Non-pigmented ciliary epithelial cell (primary cell): ENCODE measurements at regions not wholly inside any gene's neighbourhood (a gene's known extent, or its start where the extent isn't known, plus 50 kb on each side); places are given as distances from the start of the nearest gene placed in this dataset.

Experiments used
- DNase-seq: peaks from one replicate; pipeline ENCODE4 v3.0.0-alpha.2; 2010; ENCODE audit warnings: low read depth

DNA sequence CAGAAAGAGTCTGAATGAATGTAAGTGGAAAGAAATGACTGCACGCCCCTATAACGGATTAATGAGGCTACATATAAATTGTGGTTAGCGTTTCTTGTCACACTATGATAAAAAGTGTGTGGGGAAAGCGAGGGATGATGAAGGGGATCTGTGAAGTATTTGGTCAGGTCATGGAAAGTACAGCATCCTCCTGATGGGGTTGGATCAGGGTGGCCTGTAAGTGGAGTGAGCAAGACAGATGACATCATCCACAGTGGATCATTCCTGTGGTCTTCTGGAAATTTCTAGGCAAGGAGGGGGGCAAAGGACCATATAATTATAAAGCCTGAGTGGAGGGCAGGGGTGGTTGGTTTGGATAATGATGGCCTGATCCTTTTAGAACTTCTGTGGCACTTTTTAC, 606.0 kb downstream of the INHBA start:
- DNase-seq: peak; percentile 91

- no peak for DNase-seq
Measured at GRCh38 chr7:41093141-41093540, 609.7 kb downstream of the INHBA start.

- DNase-seq: no peak
Measured at GRCh38 chr7:41085244-41085643, 617.6 kb downstream of the INHBA start.

DNA sequence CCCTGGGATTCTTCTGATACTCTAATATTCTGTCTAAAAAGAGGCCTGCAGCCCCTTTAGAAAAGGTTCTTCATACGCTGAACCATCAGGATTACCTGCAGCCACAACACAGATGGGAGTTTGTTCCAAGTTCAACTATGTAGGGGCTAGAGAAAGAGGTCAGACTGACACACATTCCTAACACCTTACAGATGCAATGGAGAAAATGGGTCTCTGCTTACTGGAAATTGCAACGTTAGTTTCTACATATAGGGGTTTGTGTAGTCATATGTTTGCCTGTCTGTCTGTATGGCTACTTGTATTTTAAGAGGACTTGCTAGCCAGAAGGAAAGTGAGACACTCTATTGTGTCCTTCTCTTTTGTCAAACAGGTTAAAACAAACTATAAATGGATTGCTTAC, 618.5 kb downstream of the INHBA start:
- DNase-seq: no peak

- DNase-seq: no peak
Measured at GRCh38 chr7:41069635-41070034, 633.3 kb downstream of the INHBA start.

GRCh38 chr7:41067576-41067975, 635.3 kb downstream of the INHBA start:
- DNase-seq: no peak

GRCh38 chr7:41065663-41066062, 637.2 kb downstream of the INHBA start:
- no peak for DNase-seq

DNA sequence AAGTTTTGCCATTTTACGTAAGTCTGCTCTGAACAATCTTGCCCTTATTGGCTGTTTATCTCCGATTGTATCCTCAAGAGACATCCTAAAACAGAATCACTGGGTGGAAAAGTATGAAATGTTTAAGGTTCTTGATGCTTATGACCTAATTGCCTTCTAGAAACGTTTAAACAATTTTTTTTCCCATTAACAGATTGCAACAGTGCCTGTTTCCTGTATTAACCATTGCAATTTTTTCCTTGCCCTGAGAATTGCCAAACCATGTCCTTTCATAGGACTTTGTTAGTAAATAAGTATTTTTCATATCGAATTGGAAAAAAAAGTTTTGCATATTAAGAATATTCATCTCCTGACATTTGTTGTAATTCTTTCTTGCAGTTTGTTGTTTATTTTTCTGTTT, 639.8 kb downstream of the INHBA start:
- no peak for DNase-seq

DNA sequence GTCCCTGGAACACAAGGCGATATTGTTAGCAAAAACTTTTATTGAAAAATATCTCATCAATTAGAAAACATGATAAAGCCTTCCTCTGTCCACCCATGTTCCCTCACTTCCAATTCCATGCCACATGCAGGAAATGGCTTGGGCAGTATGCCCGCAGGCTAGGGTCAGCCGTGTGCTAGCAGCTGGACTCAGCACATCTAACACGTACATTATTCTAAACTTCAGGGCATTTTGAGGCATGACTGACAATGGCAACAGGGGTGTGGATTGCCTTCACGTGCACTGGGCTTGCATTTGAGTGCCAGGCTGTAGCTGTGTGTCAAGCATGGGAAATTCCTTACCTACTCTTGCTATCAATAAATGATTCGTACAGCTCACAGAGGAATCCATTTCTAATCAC, 642.1 kb downstream of the INHBA start:
- DNase-seq: no peak

- DNase-seq: no peak
Measured at GRCh38 chr7:41059796-41060195, 643.1 kb downstream of the INHBA start.

- DNase-seq: no peak
Measured at GRCh38 chr7:41058986-41059741, 643.7 kb downstream of the INHBA start.

- DNase-seq: no peak
Measured at GRCh38 chr7:41054960-41055661, 647.8 kb downstream of the INHBA start.

- no peak for DNase-seq
Measured at GRCh38 chr7:41053820-41054219, 649.1 kb downstream of the INHBA start.

GRCh38 chr7:41052736-41053135, 650.2 kb downstream of the INHBA start:
- DNase-seq: no peak

- no peak for DNase-seq
Measured at GRCh38 chr7:41052201-41052600, 650.7 kb downstream of the INHBA start.

DNA sequence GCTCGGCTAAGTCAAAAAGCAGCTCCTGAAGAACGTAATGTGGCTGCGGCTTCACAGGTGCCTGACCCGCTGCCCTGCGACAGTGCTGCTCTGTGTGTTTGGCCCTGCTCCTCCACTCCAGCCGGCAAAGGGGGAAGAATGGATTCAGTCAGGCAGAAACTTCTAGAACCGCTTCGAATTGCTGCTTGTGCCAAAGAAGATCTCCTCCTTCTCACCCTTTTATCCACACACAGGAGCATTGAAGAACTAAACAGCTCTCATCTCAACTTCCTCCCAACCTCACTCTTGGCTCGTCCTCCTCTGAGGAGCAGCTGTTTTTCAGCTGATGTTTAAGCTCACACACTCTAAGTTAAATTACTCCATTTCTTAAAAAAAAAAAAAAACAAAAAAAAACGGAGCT, 651.4 kb downstream of the INHBA start:
- no peak for DNase-seq

DNA sequence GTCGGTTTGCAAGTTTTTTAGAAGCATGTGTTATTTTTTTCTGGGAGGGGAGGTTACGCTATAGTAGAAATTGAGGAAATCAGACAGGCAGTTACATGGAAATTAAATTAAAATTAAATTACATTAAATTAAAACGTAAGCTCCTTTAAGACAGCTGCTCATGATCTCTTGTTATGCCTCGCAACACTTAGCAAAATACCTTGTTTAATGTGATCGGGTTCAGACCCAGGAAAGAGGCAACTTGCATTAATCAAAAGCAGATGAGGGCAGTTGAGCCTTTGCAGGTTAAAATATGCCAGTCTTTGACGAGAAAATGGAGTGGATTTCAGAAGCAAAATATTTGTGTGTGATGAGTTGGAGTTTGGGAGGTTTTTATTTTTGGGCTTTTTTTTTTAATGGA, 651.8 kb downstream of the INHBA start:
- DNase-seq: no peak

DNA sequence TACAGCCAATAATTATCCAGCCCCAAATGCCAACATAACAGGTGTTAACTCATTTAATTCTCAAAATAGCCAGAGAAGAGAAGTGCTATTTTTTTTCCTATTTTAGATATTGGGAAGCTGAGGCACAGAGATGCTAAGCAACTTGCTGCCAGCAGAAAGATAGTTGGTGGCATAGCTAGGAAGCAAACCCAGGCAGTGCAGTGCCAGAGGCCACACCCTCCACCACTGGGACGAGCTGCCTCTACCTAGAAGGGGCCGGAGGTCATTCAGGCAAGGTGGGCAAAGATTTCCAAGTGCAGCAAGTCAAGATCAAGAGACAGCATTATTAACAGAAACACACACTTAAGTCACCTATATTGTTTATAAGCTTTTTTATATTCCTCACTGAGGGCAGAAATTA, 654.1 kb downstream of the INHBA start:
- DNase-seq: no peak

DNA sequence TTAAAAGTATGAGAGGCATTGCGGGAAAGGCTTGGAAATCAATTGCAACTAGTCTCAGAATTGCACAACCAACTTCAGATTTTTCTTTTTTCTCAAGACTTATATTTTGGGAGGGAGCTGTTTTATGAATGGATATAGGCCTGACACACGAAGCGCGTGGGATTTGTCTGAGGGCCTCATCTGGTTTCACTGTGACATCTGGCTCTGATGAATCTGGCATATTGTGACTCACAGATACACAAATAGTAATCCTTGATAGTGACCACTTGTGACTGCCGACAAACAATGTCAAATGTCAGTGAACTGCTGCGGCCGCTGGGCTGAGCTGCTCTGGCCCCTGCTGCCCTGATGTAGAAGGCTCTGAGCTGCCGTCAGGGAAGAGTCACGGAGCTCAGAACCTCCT, 655.1 kb downstream of the INHBA start:
- DNase-seq: no peak

- DNase-seq: no peak
Measured at GRCh38 chr7:41047211-41047610, 655.7 kb downstream of the INHBA start.

- no peak for DNase-seq
Measured at GRCh38 chr7:41046776-41047175, 656.1 kb downstream of the INHBA start.

GRCh38 chr7:41046221-41046761, 656.6 kb downstream of the INHBA start:
- no peak for DNase-seq

DNA sequence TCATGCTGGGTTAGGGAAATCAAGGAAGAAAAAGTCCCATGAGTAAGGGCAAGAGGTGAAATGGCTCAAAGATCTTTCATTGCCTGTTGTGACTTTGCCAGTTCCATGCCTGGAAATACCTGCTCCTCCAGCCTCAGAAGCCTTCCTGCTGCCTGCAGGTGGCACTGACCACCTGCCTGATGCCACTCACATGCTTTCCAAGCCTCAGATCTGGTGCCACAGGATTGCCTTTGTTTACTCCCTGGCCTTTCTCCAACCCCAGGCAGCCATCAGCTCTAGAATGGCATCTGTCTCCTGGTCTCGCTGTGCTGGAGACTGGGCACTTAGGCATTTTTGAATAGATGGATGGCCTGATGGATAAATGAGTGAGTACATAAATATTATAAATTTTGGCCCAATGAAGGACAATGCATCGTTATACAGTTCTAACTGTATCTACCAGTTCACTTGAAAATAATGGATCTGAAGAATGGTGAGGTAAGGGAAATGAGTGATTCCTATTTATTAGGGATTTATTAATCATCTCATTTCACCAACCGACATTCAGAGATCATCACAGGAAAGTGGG, 657.2 kb downstream of the INHBA start:
- no peak for DNase-seq
